Astrocyte (in vitro differentiated cells and primary cell): ENCODE measurements at regions not wholly inside any gene's neighbourhood (a gene's known extent, or its start where the extent isn't known, plus 50 kb on each side); places are given as distances from the start of the nearest gene placed in this dataset.

ENCODE experiments used
- DNase-seq: peaks from one replicate; pipeline ENCODE4 v3.0.0-alpha.2; 2010; ENCODE audit warnings: low read depth
- FAIRE-seq: peaks from 2 replicates; lab custom pipeline; 2011; peaks lifted over from hg19 to GRCh38; lab: Jason Lieb, UNC
- H2AFZ ChIP-seq: 2 replicates; pipeline ENCODE4 v1.6.0; 2012; ENCODE audit warnings: low read depth, low read length, inconsistent platforms
- H3K27ac ChIP-seq: 2 replicates; pipeline ENCODE4 v1.5.1; 2011; ENCODE audit warnings: low read depth, low read length, inconsistent platforms
- H3K27me3 ChIP-seq: 2 replicates; pipeline ENCODE4 v1.6.0; 2011; ENCODE audit warnings: low read length, inconsistent platforms; ENCODE audit not compliant: insufficient read depth
- H3K36me3 ChIP-seq: 2 replicates; pipeline ENCODE4 v1.5.1; 2011; ENCODE audit warnings: low read length, inconsistent platforms; ENCODE audit not compliant: insufficient read depth
- H3K4me1 ChIP-seq: 2 replicates; pipeline ENCODE4 v1.5.1; 2011; ENCODE audit warnings: low read length, inconsistent platforms; ENCODE audit not compliant: insufficient read depth
- H3K4me2 ChIP-seq: 2 replicates; pipeline ENCODE4 v1.6.0; 2012; ENCODE audit warnings: low read length, inconsistent platforms
- H3K4me3 ChIP-seq: 2 replicates; pipeline ENCODE4 v1.5.1; 2011; ENCODE audit warnings: low read depth, mild to moderate bottlenecking, low read length, inconsistent platforms; ENCODE audit not compliant: insufficient read depth
- H3K79me2 ChIP-seq: 2 replicates; pipeline ENCODE4 v1.6.0; 2012; ENCODE audit warnings: mild to moderate bottlenecking, low read length, inconsistent platforms; ENCODE audit not compliant: insufficient read depth
- H3K9ac ChIP-seq: 2 replicates; pipeline ENCODE4 v1.6.0; 2012; ENCODE audit warnings: mild to moderate bottlenecking, low read length, inconsistent platforms
- H3K9me3 ChIP-seq: 2 replicates; pipeline ENCODE4 v1.5.1; 2012; ENCODE audit warnings: low read depth, mild to moderate bottlenecking, low read length, inconsistent platforms; ENCODE audit not compliant: insufficient read depth
- H4K20me1 ChIP-seq: 2 replicates; pipeline ENCODE4 v1.6.0; 2012; ENCODE audit warnings: low read length, inconsistent platforms; ENCODE audit not compliant: insufficient read depth
- H3K27ac Mint-ChIP-seq: one replicate; pipeline ENCODE4 v1.8.0; 2021; ENCODE audit warnings: mild to moderate bottlenecking, mixed read lengths; ENCODE audit not compliant: unreplicated experiment
- H3K27me3 Mint-ChIP-seq: one replicate; pipeline ENCODE4 v1.8.0; 2021; ENCODE audit warnings: low read depth, mixed read lengths; ENCODE audit not compliant: unreplicated experiment
- H3K36me3 Mint-ChIP-seq: one replicate; pipeline ENCODE4 v1.8.0; 2021; ENCODE audit warnings: low read depth, mixed read lengths; ENCODE audit not compliant: unreplicated experiment
- H3K4me1 Mint-ChIP-seq: one replicate; pipeline ENCODE4 v1.8.0; 2021; ENCODE audit warnings: low read depth, mixed read lengths; ENCODE audit not compliant: unreplicated experiment
- H3K4me3 Mint-ChIP-seq: one replicate; pipeline ENCODE4 v1.8.0; 2021; ENCODE audit warnings: mild to moderate bottlenecking, moderate library complexity, mixed read lengths; ENCODE audit not compliant: unreplicated experiment
- H3K9me3 Mint-ChIP-seq: one replicate; pipeline ENCODE4 v1.8.0; 2021; ENCODE audit warnings: mild to moderate bottlenecking, mixed read lengths; ENCODE audit not compliant: unreplicated experiment
- CTCF ChIP-seq: IDR thresholded peaks from 2 replicates; pipeline ENCODE4 v1.5.1; 2011; ENCODE audit warnings: low read depth, mild to moderate bottlenecking, inconsistent platforms, low read length, moderate library complexity; ENCODE audit not compliant: insufficient read depth
- EZH2 ChIP-seq: IDR thresholded peaks from 2 replicates; pipeline ENCODE4 v1.6.1; 2012; ENCODE audit warnings: mild to moderate bottlenecking, low read length, inconsistent platforms; ENCODE audit not compliant: insufficient read depth

DNA sequence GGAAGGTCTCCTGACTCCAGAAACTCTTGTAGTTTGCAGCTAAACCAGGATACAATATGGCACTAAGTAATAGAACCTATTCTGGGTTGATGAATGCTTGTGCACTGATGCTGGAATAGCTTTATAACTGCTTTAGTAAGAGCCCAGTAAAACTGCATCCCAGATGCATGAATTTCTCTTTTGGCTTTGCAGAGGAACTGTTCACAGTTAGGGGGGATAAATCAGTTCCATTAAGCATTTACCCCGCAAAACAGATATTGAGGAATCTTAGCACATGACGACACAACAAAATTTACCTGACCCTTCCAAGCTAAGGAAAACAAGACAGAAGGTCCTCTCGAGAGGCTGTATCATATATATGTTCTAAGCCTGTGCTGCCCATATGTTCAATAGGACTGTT, 457.4 kb downstream of the FOXG1 start:
- Histone ChIP-seq H3K27ac (no peak overlapping the region), H3K36me3 (no peaks in the 10 kb centered on the region), H3K4me1 (no peaks in the 10 kb centered on the region), H3K4me3 (no peak overlapping the region), H3K27me3 (no peaks in the 10 kb centered on the region), H4K20me1 (no peaks in the 10 kb centered on the region), H3K9ac (no peak overlapping the region), H3K4me2 (no peak overlapping the region), H3K79me2 (no peaks in the 10 kb centered on the region), H3K9me3 (no peaks in the 10 kb centered on the region), H2AFZ (no peak overlapping the region)
- Mint-ChIP-seq H3K9me3 (no peaks in the 10 kb centered on the region), H3K27ac (no peak overlapping the region), H3K36me3 (no peaks in the 10 kb centered on the region), H3K4me3 (no peak overlapping the region), H3K4me1 (no peaks in the 10 kb centered on the region), H3K27me3 (peaks cover 16% of the 10 kb centered on the region)
- DNase-seq = no peak
- TF ChIP-seq CTCF (no peak), EZH2 (no peak)
- FAIRE-seq = no peak

DNA sequence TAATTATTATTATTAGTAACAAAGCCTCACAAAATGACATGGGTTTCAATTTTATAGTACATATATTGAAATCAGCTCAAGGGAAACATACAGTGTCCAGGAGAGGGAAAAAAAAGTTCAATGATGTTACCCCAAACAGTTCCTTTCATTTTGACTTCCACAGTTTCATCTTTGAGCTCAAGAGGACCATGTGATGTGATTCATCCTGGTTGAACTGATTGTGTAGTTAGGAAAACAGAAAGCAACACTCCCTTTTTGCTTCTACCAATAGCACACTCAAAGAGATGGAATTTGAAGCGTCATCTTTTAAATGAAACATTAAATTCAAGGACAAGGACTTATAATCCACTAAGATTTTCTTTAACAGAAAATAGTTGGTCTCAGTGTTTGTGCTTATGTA, 461.0 kb downstream of the FOXG1 start:
- Histone ChIP-seq H3K9me3 (no peaks in the 10 kb centered on the region), H3K4me2 (no peak overlapping the region), H3K79me2 (no peaks in the 10 kb centered on the region), H3K27ac (no peak overlapping the region), H4K20me1 (no peaks in the 10 kb centered on the region), H3K4me3 (no peak overlapping the region), H3K27me3 (no peaks in the 10 kb centered on the region), H3K9ac (no peak overlapping the region), H3K36me3 (no peaks in the 10 kb centered on the region), H2AFZ (no peak overlapping the region), H3K4me1 (no peaks in the 10 kb centered on the region)
- Mint-ChIP-seq H3K27ac (no peak overlapping the region), H3K27me3 (peaks cover 4% of the 10 kb centered on the region), H3K36me3 (no peaks in the 10 kb centered on the region), H3K9me3 (no peaks in the 10 kb centered on the region), H3K4me3 (no peak overlapping the region), H3K4me1 (no peaks in the 10 kb centered on the region)
- DNase-seq = peak; percentile 56
- no peak for FAIRE-seq
- TF ChIP-seq EZH2 = no peak
- TF ChIP-seq CTCF = no peak

DNA sequence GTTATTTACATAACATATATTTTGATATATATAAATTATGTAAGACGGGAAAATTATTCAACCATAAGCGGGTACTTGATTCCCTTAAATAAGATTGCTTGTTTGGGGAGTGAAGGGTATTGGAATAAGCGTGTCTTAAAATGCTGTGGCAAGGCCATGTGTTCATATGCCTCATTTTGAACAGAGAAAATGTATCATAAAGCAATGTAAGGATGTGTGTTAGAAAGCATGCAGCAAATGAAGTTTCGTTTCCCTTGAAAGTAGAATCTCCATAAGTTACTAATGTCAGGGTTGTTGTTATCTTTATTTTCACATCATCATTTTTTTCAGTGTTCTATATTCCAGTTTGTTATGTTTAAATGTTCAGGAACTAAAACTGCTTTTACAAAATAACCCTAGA, 465.6 kb downstream of the FOXG1 start:
- Histone ChIP-seq H3K36me3 (no peaks in the 10 kb centered on the region), H2AFZ (no peak overlapping the region), H3K79me2 (no peaks in the 10 kb centered on the region), H3K27ac (no peak overlapping the region), H3K27me3 (no peaks in the 10 kb centered on the region), H3K9ac (no peak overlapping the region), H3K9me3 (no peaks in the 10 kb centered on the region), H4K20me1 (no peaks in the 10 kb centered on the region), H3K4me2 (no peak overlapping the region), H3K4me1 (peaks cover 16% of the 10 kb centered on the region), H3K4me3 (no peak overlapping the region)
- Mint-ChIP-seq H3K27ac (no peak overlapping the region), H3K4me3 (no peak overlapping the region), H3K36me3 (no peaks in the 10 kb centered on the region), H3K27me3 (no peaks in the 10 kb centered on the region), H3K4me1 (peaks cover 12% of the 10 kb centered on the region), H3K9me3 (no peaks in the 10 kb centered on the region)
- FAIRE-seq = no peak
- no peak for TF ChIP-seq EZH2
- TF ChIP-seq CTCF = no peak
- no peak for DNase-seq
